Peyer's patch (tissue), 4 donors: ENCODE measurements at regions not wholly inside any gene's neighbourhood (a gene's known extent, or its start where the extent isn't known, plus 50 kb on each side); places are given as distances from the start of the nearest gene placed in this dataset.
"Not testable (repeated sequence)": the region's sequence is repeated elsewhere in the genome, so short reads cannot be mapped to it uniquely, and the experiment has no call there.

Experiments
- DNase-seq, 3 donors: peaks; one replicate each; pipeline ENCODE4 v3.0.0-alpha.2; 2017 to 2019
- H3K27ac ChIP-seq, 4 donors: fragments of 200-600 bp; sonication (generic); one replicate each; pipeline ENCODE4 v1.5.1; 2016 to 2019
- H3K27me3 ChIP-seq, 2 donors: fragments of 200-600 bp; sonication (generic); one replicate each; pipeline ENCODE4 v1.5.1; 2019
- H3K36me3 ChIP-seq, 3 donors: fragments of 200-600 bp; sonication (generic); one replicate each; pipeline ENCODE4 v1.5.1; 2016 to 2019
- H3K4me1 ChIP-seq, 4 donors: fragments of 200-600 bp; sonication (generic); one replicate each; pipeline ENCODE4 v1.5.1; 2016 to 2019
- H3K4me3 ChIP-seq, 4 donors: fragments of 200-600 bp; sonication (generic); 1 replicate in 3 of 4; 2 replicates in 1 of 4; pipeline ENCODE4 v1.5.1; 2016 to 2019; ENCODE audit warnings: mild to moderate bottlenecking in 1 of 4
- H3K9me3 ChIP-seq, 4 donors: fragments of 200-600 bp; sonication (generic); one replicate each; pipeline ENCODE4 v1.5.1; 2016 to 2019; ENCODE audit warnings: mild to moderate bottlenecking in 1 of 4
- CTCF ChIP-seq, 6 experiments: fragments of 450-650 bp in 4 of 6; fragments of 200-600 bp in 2 of 6; sonication (generic) in 1 of 6; IDR thresholded peaks; one replicate each; pipeline ENCODE4 v1.5.1; 2017 to 2019; ENCODE audit warnings: antibody characterized with exemption in 6 of 6, mild to moderate bottlenecking in 3 of 6, moderate library complexity in 1 of 6
- POLR2A ChIP-seq, 2 donors: fragments of 450-650 bp; IDR thresholded peaks; one replicate each; pipeline ENCODE4 v1.5.1; 2017; ENCODE audit warnings: antibody characterized with exemption in 2 of 2, mild to moderate bottlenecking in 2 of 2, moderate library complexity in 2 of 2

- DNase-seq = no peak
Observed at GRCh38 chrX:107325467-107325866, 119.1 kb downstream of the DNAAF6 start.

GRCh38 chrX:107348051-107348450 lies 101.4 kb upstream of the FRMPD3 start:
- Histone ChIP-seq H3K4me3 (no peak overlapping the region), H3K4me1 (no peaks in the 10 kb centered on the region), H3K9me3 (no peaks in the 10 kb centered on the region), H3K36me3 (no peaks in the 10 kb centered on the region), H3K27me3 (no peaks in the 10 kb centered on the region), H3K27ac (no peak overlapping the region)
- no peak for DNase-seq
- TF ChIP-seq CTCF (IDR thresholded peaks at IDR 0.05) = no peak

More at GRCh38 chrX:107325467-107325866, 119.1 kb downstream of the DNAAF6 start:
- TF ChIP-seq POLR2A (IDR thresholded peaks at IDR 0.05) (no peak), CTCF (IDR thresholded peaks at IDR 0.05) (no peak)
- H3K27me3 ChIP-seq = no peaks in the 10 kb centered on the region
- no peaks in the 10 kb centered on the region for H3K9me3 ChIP-seq
- no peak overlapping the region for H3K4me3 ChIP-seq
- no peaks in the 10 kb centered on the region for H3K4me1 ChIP-seq
- no peaks in the 10 kb centered on the region for H3K36me3 ChIP-seq
- no peak overlapping the region for H3K27ac ChIP-seq

GRCh38 chrX:107348990-107349389 lies 100.5 kb upstream of the FRMPD3 start:
- DNase-seq = no peak
- Histone ChIP-seq H3K27me3 (no peaks in the 10 kb centered on the region), H3K36me3 (no peaks in the 10 kb centered on the region), H3K27ac (no peak overlapping the region), H3K9me3 (no peaks in the 10 kb centered on the region), H3K4me3 (no peak overlapping the region), H3K4me1 (no peaks in the 10 kb centered on the region)
- TF ChIP-seq POLR2A (IDR thresholded peaks at IDR 0.05) = no peak
- no peak for TF ChIP-seq CTCF (IDR thresholded peaks at IDR 0.05)

DNA sequence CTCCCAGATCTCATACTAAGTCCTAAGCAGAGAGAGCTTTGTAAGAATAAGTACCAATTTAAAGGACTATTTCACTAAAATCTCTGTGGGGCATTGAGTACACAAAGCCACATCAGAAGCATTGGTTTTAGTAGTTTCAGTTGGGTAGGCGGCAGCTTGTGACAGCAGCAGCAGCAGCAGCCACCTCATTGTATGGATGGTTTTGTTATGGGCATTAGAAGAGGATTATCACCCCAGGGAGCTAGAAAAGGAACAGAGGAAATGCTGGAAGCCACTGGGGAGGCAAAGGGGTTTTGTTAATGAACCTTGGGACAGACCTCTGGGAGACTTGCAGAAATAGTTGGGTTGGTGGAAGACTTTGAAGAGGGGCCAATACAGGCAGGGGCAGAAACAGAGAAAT lies 93.9 kb upstream of the FRMPD3 start:
- no peaks in the 10 kb centered on the region for H3K9me3 ChIP-seq
- TF ChIP-seq CTCF (IDR thresholded peaks at IDR 0.05) (no peak), POLR2A (IDR thresholded peaks at IDR 0.05) (no peak)
- no peak overlapping the region for H3K4me3 ChIP-seq
- H3K27me3 ChIP-seq = no peaks in the 10 kb centered on the region
- no peak overlapping the region for H3K27ac ChIP-seq
- no peaks in the 10 kb centered on the region for H3K4me1 ChIP-seq
- H3K36me3 ChIP-seq = no peaks in the 10 kb centered on the region
- DNase-seq = no peak

DNA sequence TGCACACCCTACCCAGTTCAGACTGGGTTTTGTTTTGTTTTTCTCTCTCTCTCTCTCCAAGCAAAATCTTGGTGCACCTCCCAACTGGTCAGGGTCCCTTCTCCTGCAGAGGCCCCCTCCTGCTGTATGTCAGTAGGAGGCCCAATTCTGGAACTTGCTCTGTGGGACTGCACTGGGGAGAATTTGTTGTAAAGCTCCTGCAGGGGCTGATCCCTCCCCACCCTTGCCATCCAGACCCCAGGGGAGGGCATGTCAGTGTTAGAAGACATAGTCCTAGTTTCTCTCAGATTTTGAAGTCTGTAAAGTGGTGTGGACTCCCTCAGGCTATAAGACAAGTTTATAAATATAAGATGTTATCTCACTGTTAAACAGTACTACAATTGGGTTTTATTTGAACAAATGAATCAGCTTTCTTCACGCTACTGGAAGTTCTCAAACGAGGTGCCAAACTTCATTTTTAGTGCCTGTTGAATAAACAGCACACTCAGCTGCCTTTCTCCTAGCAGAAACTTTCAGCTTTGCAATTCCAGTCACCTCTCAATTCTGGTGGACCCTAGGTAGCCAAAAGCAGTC lies 88.6 kb upstream of the FRMPD3 start:
- Histone ChIP-seq H3K27me3 (no peaks in the 10 kb centered on the region), H3K36me3 (no peaks in the 10 kb centered on the region), H3K4me1 (no peaks in the 10 kb centered on the region), H3K4me3 (no peak overlapping the region), H3K9me3 (no peaks in the 10 kb centered on the region), H3K27ac (no peak overlapping the region)
- no peak for TF ChIP-seq CTCF (IDR thresholded peaks at IDR 0.05)
- no peak for TF ChIP-seq POLR2A (IDR thresholded peaks at IDR 0.05)
- DNase-seq = no peak

DNA sequence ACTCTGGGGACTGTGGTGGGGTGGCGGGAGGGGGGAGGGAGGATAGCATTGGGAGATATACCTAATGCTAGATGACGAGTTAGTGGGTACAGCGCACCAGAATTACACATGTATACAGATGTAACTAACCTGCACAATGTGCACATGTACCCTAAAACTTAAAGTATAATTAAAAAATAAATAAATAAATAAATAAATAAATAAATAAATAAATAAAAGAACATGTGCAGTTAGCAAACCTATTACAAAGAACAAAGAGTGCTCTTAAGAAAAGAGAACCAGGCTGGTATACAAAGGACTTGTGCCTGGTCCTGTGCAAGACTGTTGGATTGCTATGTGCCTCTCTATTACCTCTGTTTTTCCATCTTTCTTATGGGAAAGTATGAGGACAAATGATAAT lies 79.3 kb upstream of the FRMPD3 start:
- DNase-seq, H3K27ac ChIP-seq, H3K4me1 ChIP-seq, H3K4me3 ChIP-seq, H3K36me3 ChIP-seq, H3K27me3 ChIP-seq, H3K9me3 ChIP-seq: not testable (repeated sequence)
